Muscle layer of duodenum (tissue), 2 donors: ENCODE measurements at regions not wholly inside any gene's neighbourhood (a gene's known extent, or its start where the extent isn't known, plus 50 kb on each side); places are given as distances from the start of the nearest gene placed in this dataset.
"Not testable (repeated sequence)": the region's sequence is repeated elsewhere in the genome, so short reads cannot be mapped to it uniquely, and the experiment has no call there.

Experiments
- H3K27ac ChIP-seq: one replicate; pipeline ENCODE4 v1.7.0; 2013; ENCODE audit warnings: mild to moderate bottlenecking, low read length
- H3K27me3 ChIP-seq: one replicate; pipeline ENCODE4 v1.7.0; 2013; ENCODE audit warnings: low read depth, mild to moderate bottlenecking, control low read depth, low read length
- H3K36me3 ChIP-seq, 2 donors: one replicate each; pipeline ENCODE4 v1.7.0; 2013; ENCODE audit warnings: low read length in 2 of 2, control low read depth in 1 of 2, mild to moderate bottlenecking in 1 of 2; ENCODE audit not compliant: insufficient read depth in 2 of 2, control insufficient read depth in 1 of 2
- H3K4me1 ChIP-seq, 2 donors: one replicate each; pipeline ENCODE4 v1.7.0; 2013; ENCODE audit warnings: low read length in 2 of 2, mild to moderate bottlenecking in 2 of 2, control low read depth in 1 of 2, moderate library complexity in 1 of 2; ENCODE audit not compliant: insufficient read depth in 2 of 2, control insufficient read depth in 1 of 2
- H3K4me3 ChIP-seq, 2 donors: one replicate each; pipeline ENCODE4 v1.7.0; 2013; ENCODE audit warnings: low read length in 2 of 2, low read depth in 1 of 2, mild to moderate bottlenecking in 1 of 2
- H3K9me3 ChIP-seq, 2 donors: one replicate each; pipeline ENCODE4 v1.7.0; 2013; ENCODE audit warnings: low read length in 2 of 2, control low read depth in 1 of 2, mild to moderate bottlenecking in 1 of 2; ENCODE audit not compliant: control insufficient read depth in 1 of 2
- donor health status: healthy.

GRCh38 chrY:12296460-12296859 lies 404.6 kb upstream of the USP9Y start:
- Histone ChIP-seq H3K36me3 (no peaks in the 10 kb centered on the region), H3K27ac (no peak overlapping the region), H3K4me1 (no peaks in the 10 kb centered on the region), H3K9me3 (no peaks in the 10 kb centered on the region), H3K4me3 (no peak overlapping the region), H3K27me3 (no peaks in the 10 kb centered on the region)

- H3K36me3 ChIP-seq, H3K27ac ChIP-seq, H3K4me3 ChIP-seq, H3K27me3 ChIP-seq, H3K9me3 ChIP-seq, H3K4me1 ChIP-seq: not testable (repeated sequence)
Observed at GRCh38 chrY:12299796-12300195, 401.2 kb upstream of the USP9Y start.

GRCh38 chrY:12303464-12303863 lies 397.6 kb upstream of the USP9Y start:
- peaks cover 0 to 2% of the 10 kb centered on the region in 2 donors for H3K9me3 ChIP-seq
- H3K27ac ChIP-seq = no peak overlapping the region
- no peaks in the 10 kb centered on the region for H3K27me3 ChIP-seq
- no peak overlapping the region for H3K4me3 ChIP-seq
- no peaks in the 10 kb centered on the region for H3K36me3 ChIP-seq
- no peaks in the 10 kb centered on the region for H3K4me1 ChIP-seq

- H3K27me3 ChIP-seq = no peaks in the 10 kb centered on the region
- H3K9me3 ChIP-seq = peaks cover 0 to 2% of the 10 kb centered on the region in 2 donors
Observed at GRCh38 chrY:12305456-12305855, 395.6 kb upstream of the USP9Y start.

GRCh38 chrY:12309212-12309611 lies 391.8 kb upstream of the USP9Y start:
- no peaks in the 10 kb centered on the region for H3K4me1 ChIP-seq
- H3K27me3 ChIP-seq = no peaks in the 10 kb centered on the region
- no peak overlapping the region for H3K4me3 ChIP-seq
- no peaks in the 10 kb centered on the region for H3K36me3 ChIP-seq
- H3K9me3 ChIP-seq = peaks cover 0 to 2% of the 10 kb centered on the region in 2 donors
- H3K27ac ChIP-seq = no peak overlapping the region

More at GRCh38 chrY:12305456-12305855, 395.6 kb upstream of the USP9Y start:
- Histone ChIP-seq H3K27ac (no peak overlapping the region), H3K36me3 (no peaks in the 10 kb centered on the region), H3K4me1 (no peaks in the 10 kb centered on the region), H3K4me3 (no peak overlapping the region)

- H3K27ac ChIP-seq = no peak overlapping the region
- no peaks in the 10 kb centered on the region for H3K4me1 ChIP-seq
- no peak overlapping the region for H3K4me3 ChIP-seq
- peaks cover 0 to 2% of the 10 kb centered on the region in 2 donors for H3K9me3 ChIP-seq
- H3K36me3 ChIP-seq = no peaks in the 10 kb centered on the region
- H3K27me3 ChIP-seq = no peaks in the 10 kb centered on the region
Observed at GRCh38 chrY:12310832-12311231, 390.2 kb upstream of the USP9Y start.

- Histone ChIP-seq H3K4me1 (no peaks in the 10 kb centered on the region), H3K4me3 (no peak overlapping the region), H3K27ac (no peak overlapping the region), H3K36me3 (no peaks in the 10 kb centered on the region), H3K9me3 (no peaks in the 10 kb centered on the region), H3K27me3 (no peaks in the 10 kb centered on the region)
Observed at GRCh38 chrY:12327751-12328150, 373.3 kb upstream of the USP9Y start.

- not testable (repeated sequence) for H3K9me3 ChIP-seq, H3K36me3 ChIP-seq, H3K4me3 ChIP-seq, H3K27ac ChIP-seq, H3K27me3 ChIP-seq, H3K4me1 ChIP-seq
Observed at GRCh38 chrY:12331917-12332316, 369.1 kb upstream of the USP9Y start.

- no peak overlapping the region for H3K4me3 ChIP-seq
- no peaks in the 10 kb centered on the region for H3K4me1 ChIP-seq
- no peak overlapping the region for H3K27ac ChIP-seq
- H3K27me3 ChIP-seq = no peaks in the 10 kb centered on the region
- no peaks in the 10 kb centered on the region for H3K36me3 ChIP-seq
- H3K9me3 ChIP-seq = peaks cover 0 to 4% of the 10 kb centered on the region in 2 donors
Observed at GRCh38 chrY:12343211-12343610, 357.8 kb upstream of the USP9Y start.

GRCh38 chrY:12348181-12348580 lies 352.9 kb upstream of the USP9Y start:
- no peaks in the 10 kb centered on the region for H3K9me3 ChIP-seq
- no peaks in the 10 kb centered on the region for H3K36me3 ChIP-seq
- no peaks in the 10 kb centered on the region for H3K27me3 ChIP-seq

GRCh38 chrY:12357204-12357603 lies 343.8 kb upstream of the USP9Y start:
- Histone ChIP-seq H3K9me3 (no peaks in the 10 kb centered on the region), H3K27me3 (no peaks in the 10 kb centered on the region), H3K4me1 (no peaks in the 10 kb centered on the region), H3K27ac (no peak overlapping the region), H3K4me3 (no peak overlapping the region), H3K36me3 (no peaks in the 10 kb centered on the region)

More at GRCh38 chrY:12348181-12348580, 352.9 kb upstream of the USP9Y start:
- Histone ChIP-seq H3K4me3 (no peak overlapping the region), H3K4me1 (no peaks in the 10 kb centered on the region), H3K27ac (no peak overlapping the region)

GRCh38 chrY:12357655-12358054 lies 343.4 kb upstream of the USP9Y start:
- Histone ChIP-seq H3K27me3 (no peaks in the 10 kb centered on the region), H3K27ac (no peak overlapping the region), H3K9me3 (no peaks in the 10 kb centered on the region), H3K4me3 (no peak overlapping the region), H3K36me3 (no peaks in the 10 kb centered on the region), H3K4me1 (no peaks in the 10 kb centered on the region)
